ENCODE measurements at regions not wholly inside any gene's neighbourhood (a gene's known extent, or its start where the extent isn't known, plus 50 kb on each side); places are given as distances from the start of the nearest gene placed in this dataset.

DNA sequence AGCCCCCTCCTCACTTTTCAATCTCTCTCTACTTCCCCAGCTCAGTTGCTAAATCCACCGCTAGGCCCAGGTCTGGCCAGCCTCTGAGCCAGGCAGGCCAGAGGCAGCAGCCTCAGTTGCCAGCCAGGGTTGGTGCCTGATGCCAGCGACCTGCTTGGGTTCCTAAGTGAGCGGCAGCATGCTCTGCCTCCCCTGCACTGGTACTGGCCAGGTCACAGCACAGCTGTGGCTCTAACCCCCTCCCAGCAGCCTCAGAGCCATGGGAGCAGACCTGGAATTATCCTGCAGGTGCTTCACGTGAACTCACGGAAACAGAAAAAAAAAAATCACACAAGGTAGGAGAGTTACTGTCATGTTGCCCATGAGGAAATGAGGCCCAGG is 82.5 kb upstream of the ATF3 start:
- H3K4me3 ChIP-seq = no peak overlapping the region
- no peak for ATAC-seq (ENCODE audit: insufficient number of reproducible peaks, low FRiP score, low read depth)

DNA sequence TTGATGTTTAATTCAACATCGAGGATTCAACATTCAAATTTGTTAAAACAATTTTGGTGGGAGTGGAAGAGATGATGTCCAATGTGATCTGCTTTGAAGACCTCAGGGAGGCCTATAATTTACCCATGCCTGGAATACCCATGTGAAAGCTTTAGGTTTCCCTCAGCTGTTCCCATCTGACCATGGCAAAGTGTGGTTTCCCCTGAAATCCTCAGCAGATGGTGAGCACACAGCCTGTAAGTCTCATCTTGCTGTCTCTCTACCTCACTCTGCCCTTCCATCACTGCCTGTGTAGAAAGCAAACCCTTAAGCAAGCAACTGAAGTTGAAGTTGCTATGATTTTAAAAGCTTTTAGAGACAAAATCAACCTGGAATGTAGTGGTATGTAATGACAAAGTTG is 80.1 kb upstream of the ATF3 start:
- Histone ChIP-seq H3K4me3 (no peak overlapping the region), H3K27ac (no peak overlapping the region), H3K36me3 (no peaks in the 10 kb centered on the region), H3K4me1 (ENCODE audit: control insufficient read depth in 1 of 2, low read depth in 2 of 2) (no peaks in the 10 kb centered on the region), H3K27me3 (replicated peaks; ENCODE audit: insufficient read depth) (no peaks in the 10 kb centered on the region), H3K9me3 (no peaks in the 10 kb centered on the region)
- TF ChIP-seq, protein P1, sequence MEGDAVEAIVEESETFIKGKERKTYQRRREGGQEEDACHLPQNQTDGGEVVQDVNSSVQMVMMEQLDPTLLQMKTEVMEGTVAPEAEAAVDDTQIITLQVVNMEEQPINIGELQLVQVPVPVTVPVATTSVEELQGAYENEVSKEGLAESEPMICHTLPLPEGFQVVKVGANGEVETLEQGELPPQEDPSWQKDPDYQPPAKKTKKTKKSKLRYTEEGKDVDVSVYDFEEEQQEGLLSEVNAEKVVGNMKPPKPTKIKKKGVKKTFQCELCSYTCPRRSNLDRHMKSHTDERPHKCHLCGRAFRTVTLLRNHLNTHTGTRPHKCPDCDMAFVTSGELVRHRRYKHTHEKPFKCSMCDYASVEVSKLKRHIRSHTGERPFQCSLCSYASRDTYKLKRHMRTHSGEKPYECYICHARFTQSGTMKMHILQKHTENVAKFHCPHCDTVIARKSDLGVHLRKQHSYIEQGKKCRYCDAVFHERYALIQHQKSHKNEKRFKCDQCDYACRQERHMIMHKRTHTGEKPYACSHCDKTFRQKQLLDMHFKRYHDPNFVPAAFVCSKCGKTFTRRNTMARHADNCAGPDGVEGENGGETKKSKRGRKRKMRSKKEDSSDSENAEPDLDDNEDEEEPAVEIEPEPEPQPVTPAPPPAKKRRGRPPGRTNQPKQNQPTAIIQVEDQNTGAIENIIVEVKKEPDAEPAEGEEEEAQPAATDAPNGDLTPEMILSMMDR (IDR thresholded peaks at IDR 0.05) = no peak
- DNase-seq (ENCODE audit: low spot score) = no peak
- no peak for ATAC-seq (ENCODE audit: insufficient number of reproducible peaks, low FRiP score, low read depth)

More for the DNA sequence above, 82.5 kb upstream of the ATF3 start:
- Histone ChIP-seq H3K36me3 (no peaks in the 10 kb centered on the region), H3K4me1 (ENCODE audit: control insufficient read depth in 1 of 2, low read depth in 2 of 2) (no peaks in the 10 kb centered on the region), H3K27ac (no peak overlapping the region), H3K27me3 (replicated peaks; ENCODE audit: insufficient read depth) (no peaks in the 10 kb centered on the region), H3K9me3 (no peaks in the 10 kb centered on the region)
- no peak for DNase-seq (ENCODE audit: low spot score)
- TF ChIP-seq, protein P1 (IDR thresholded peaks at IDR 0.05) = no peak

DNA sequence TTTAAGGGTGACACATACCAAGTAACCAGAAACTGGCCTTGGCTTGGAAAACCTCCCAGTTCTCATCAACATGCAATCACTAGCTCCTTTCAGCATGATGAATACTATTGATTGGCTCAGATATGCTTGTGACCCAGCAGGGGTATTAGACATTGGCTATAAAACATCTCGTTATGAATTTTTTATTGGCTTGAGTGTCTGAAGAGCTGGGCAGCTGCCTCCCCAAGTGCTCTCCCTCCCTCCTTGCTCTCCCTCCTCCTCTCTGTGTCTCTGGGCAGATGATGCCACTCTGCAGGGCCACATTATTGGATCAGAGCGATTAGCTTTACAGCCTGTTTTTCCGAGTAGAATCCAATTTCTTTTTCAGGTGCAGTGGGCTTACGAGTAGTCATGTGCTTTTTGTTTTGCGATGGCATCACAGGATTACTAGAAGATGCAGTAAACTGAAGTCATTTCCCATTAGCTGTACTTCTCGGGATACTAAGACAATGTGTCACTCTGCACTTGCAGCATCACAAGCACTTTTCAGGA is 79.3 kb upstream of the ATF3 start:
- DNase-seq (ENCODE audit: low spot score) (no peak), ATAC-seq (ENCODE audit: insufficient number of reproducible peaks, low FRiP score, low read depth) (no peak)
- H3K4me3 ChIP-seq = no peak overlapping the region
- TF ChIP-seq, protein P1 (IDR thresholded peaks at IDR 0.05) = no peak
- no peak overlapping the region for H3K27ac ChIP-seq
- H3K9me3 ChIP-seq = no peaks in the 10 kb centered on the region
- no peaks in the 10 kb centered on the region for H3K27me3 ChIP-seq (replicated peaks; ENCODE audit: insufficient read depth)
- H3K4me1 ChIP-seq (ENCODE audit: control insufficient read depth in 1 of 2, low read depth in 2 of 2) = no peaks in the 10 kb centered on the region
- no peaks in the 10 kb centered on the region for H3K36me3 ChIP-seq

DNA sequence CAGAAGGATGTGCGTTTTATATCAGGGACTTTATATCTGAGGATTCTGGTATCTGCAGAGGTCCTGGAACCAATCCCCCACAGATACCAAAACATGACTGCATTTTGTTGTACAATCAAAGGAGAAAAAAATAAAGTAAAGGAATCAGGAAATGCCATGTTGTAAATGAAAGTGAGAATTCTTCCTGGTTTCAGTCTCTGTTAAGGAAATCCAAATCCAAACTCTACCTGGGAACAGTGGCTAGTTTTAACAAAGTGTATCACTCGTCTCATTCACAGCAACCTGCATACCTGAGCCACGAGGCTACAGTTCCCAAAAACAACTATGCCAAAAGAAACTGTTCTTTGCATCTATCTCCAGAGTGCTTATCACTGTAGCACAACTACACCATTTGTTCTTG is 77.3 kb upstream of the ATF3 start:
- H3K4me1 ChIP-seq (ENCODE audit: control insufficient read depth in 1 of 2, low read depth in 2 of 2) = no peaks in the 10 kb centered on the region
- H3K27me3 ChIP-seq (replicated peaks; ENCODE audit: insufficient read depth) = no peaks in the 10 kb centered on the region
- no peaks in the 10 kb centered on the region for H3K9me3 ChIP-seq
- no peaks in the 10 kb centered on the region for H3K36me3 ChIP-seq
- ATAC-seq (ENCODE audit: insufficient number of reproducible peaks, low FRiP score, low read depth) (no peak), DNase-seq (ENCODE audit: low spot score) (no peak)
- no peak overlapping the region for H3K4me3 ChIP-seq
- TF ChIP-seq, protein P1 (IDR thresholded peaks at IDR 0.05) = no peak
- H3K27ac ChIP-seq = no peak overlapping the region

DNA sequence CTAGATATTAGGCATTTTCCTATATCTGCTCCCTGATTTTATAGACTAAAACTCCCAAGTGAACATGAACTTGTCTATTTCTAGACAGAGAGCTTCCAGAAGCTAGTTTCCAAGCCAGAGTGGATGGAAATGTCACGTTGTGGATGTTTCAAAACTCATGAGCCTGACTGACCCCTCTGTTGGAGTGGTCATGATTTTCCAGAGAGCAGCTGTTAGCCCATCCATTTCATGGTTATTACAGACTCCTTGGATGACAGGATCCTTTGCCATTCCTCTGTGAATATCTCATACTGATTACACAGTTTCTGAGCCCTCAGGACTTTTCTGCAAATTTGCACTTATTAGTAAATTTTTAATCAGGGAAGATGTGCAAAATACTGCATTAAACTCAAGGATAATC is 76.8 kb upstream of the ATF3 start:
- no peak for DNase-seq (ENCODE audit: low spot score)
- ATAC-seq (ENCODE audit: insufficient number of reproducible peaks, low FRiP score, low read depth) = no peak

More for the DNA sequence above, 76.8 kb upstream of the ATF3 start:
- no peaks in the 10 kb centered on the region for H3K9me3 ChIP-seq
- no peaks in the 10 kb centered on the region for H3K27me3 ChIP-seq (replicated peaks; ENCODE audit: insufficient read depth)
- TF ChIP-seq, protein P1 (IDR thresholded peaks at IDR 0.05) = no peak
- no peak overlapping the region for H3K4me3 ChIP-seq
- H3K4me1 ChIP-seq (ENCODE audit: control insufficient read depth in 1 of 2, low read depth in 2 of 2) = no peaks in the 10 kb centered on the region
- no peak overlapping the region for H3K27ac ChIP-seq
- H3K36me3 ChIP-seq = no peaks in the 10 kb centered on the region
